Muscle layer of duodenum (tissue), 2 donors: ENCODE measurements at regions not wholly inside any gene's neighbourhood (a gene's known extent, or its start where the extent isn't known, plus 50 kb on each side); places are given as distances from the start of the nearest gene placed in this dataset.

Source experiments
- H3K27ac ChIP-seq: one replicate; pipeline ENCODE4 v1.7.0; 2013; ENCODE audit warnings: mild to moderate bottlenecking, low read length
- H3K27me3 ChIP-seq: one replicate; pipeline ENCODE4 v1.7.0; 2013; ENCODE audit warnings: low read depth, mild to moderate bottlenecking, control low read depth, low read length
- H3K36me3 ChIP-seq, 2 donors: one replicate each; pipeline ENCODE4 v1.7.0; 2013; ENCODE audit warnings: low read length in 2 of 2, control low read depth in 1 of 2, mild to moderate bottlenecking in 1 of 2; ENCODE audit not compliant: insufficient read depth in 2 of 2, control insufficient read depth in 1 of 2
- H3K4me1 ChIP-seq, 2 donors: one replicate each; pipeline ENCODE4 v1.7.0; 2013; ENCODE audit warnings: low read length in 2 of 2, mild to moderate bottlenecking in 2 of 2, control low read depth in 1 of 2, moderate library complexity in 1 of 2; ENCODE audit not compliant: insufficient read depth in 2 of 2, control insufficient read depth in 1 of 2
- H3K4me3 ChIP-seq, 2 donors: one replicate each; pipeline ENCODE4 v1.7.0; 2013; ENCODE audit warnings: low read length in 2 of 2, low read depth in 1 of 2, mild to moderate bottlenecking in 1 of 2
- H3K9me3 ChIP-seq, 2 donors: one replicate each; pipeline ENCODE4 v1.7.0; 2013; ENCODE audit warnings: low read length in 2 of 2, control low read depth in 1 of 2, mild to moderate bottlenecking in 1 of 2; ENCODE audit not compliant: control insufficient read depth in 1 of 2
- donor health status: healthy.

- H3K9me3 ChIP-seq, result no peaks in the 10 kb centered on the region
- no peaks in the 10 kb centered on the region for H3K27me3 ChIP-seq
- no peaks in the 10 kb centered on the region for H3K4me1 ChIP-seq
- no peak overlapping the region for H3K4me3 ChIP-seq
- no peak overlapping the region for H3K27ac ChIP-seq
- no peaks in the 10 kb centered on the region for H3K36me3 ChIP-seq
Observed at GRCh38 chr6:103280417-103280816, 1579.3 kb downstream of the HACE1 start.

GRCh38 chr6:103277936-103278335 is 1581.8 kb downstream of the HACE1 start:
- no peaks in the 10 kb centered on the region for H3K36me3 ChIP-seq
- no peak overlapping the region for H3K27ac ChIP-seq
- H3K27me3 ChIP-seq, result no peaks in the 10 kb centered on the region
- H3K4me3 ChIP-seq, result no peak overlapping the region
- no peaks in the 10 kb centered on the region for H3K4me1 ChIP-seq
- no peaks in the 10 kb centered on the region for H3K9me3 ChIP-seq

GRCh38 chr6:103273048-103273447 is 1586.7 kb downstream of the HACE1 start:
- Histone ChIP-seq H3K27me3 (no peaks in the 10 kb centered on the region), H3K9me3 (no peaks in the 10 kb centered on the region), H3K36me3 (no peaks in the 10 kb centered on the region), H3K4me3 (no peak overlapping the region), H3K27ac (no peak overlapping the region), H3K4me1 (no peaks in the 10 kb centered on the region)

GRCh38 chr6:103269581-103269980 is 1590.1 kb downstream of the HACE1 start:
- Histone ChIP-seq H3K9me3 (no peaks in the 10 kb centered on the region), H3K27me3 (no peaks in the 10 kb centered on the region), H3K4me3 (no peak overlapping the region), H3K36me3 (no peaks in the 10 kb centered on the region), H3K27ac (no peak overlapping the region), H3K4me1 (no peaks in the 10 kb centered on the region)

- H3K9me3 ChIP-seq, result no peaks in the 10 kb centered on the region
- H3K4me3 ChIP-seq, result no peak overlapping the region
- no peaks in the 10 kb centered on the region for H3K36me3 ChIP-seq
- no peaks in the 10 kb centered on the region for H3K27me3 ChIP-seq
- no peaks in the 10 kb centered on the region for H3K4me1 ChIP-seq
- no peak overlapping the region for H3K27ac ChIP-seq
Observed at GRCh38 chr6:103268335-103268734, 1591.4 kb downstream of the HACE1 start.

- H3K27me3 ChIP-seq, result no peaks in the 10 kb centered on the region
- no peak overlapping the region for H3K4me3 ChIP-seq
- H3K27ac ChIP-seq, result no peak overlapping the region
- H3K9me3 ChIP-seq, result no peaks in the 10 kb centered on the region
- H3K4me1 ChIP-seq, result no peaks in the 10 kb centered on the region
- no peaks in the 10 kb centered on the region for H3K36me3 ChIP-seq
Observed at GRCh38 chr6:103264020-103264419, 1595.7 kb downstream of the HACE1 start.

GRCh38 chr6:103255132-103255531 is 1604.6 kb downstream of the HACE1 start:
- H3K9me3 ChIP-seq, result no peaks in the 10 kb centered on the region
- no peaks in the 10 kb centered on the region for H3K4me1 ChIP-seq
- no peaks in the 10 kb centered on the region for H3K36me3 ChIP-seq
- no peak overlapping the region for H3K27ac ChIP-seq
- H3K4me3 ChIP-seq, result no peak overlapping the region
- no peaks in the 10 kb centered on the region for H3K27me3 ChIP-seq

- H3K36me3 ChIP-seq, result no peaks in the 10 kb centered on the region
- H3K4me1 ChIP-seq, result no peaks in the 10 kb centered on the region
- no peaks in the 10 kb centered on the region for H3K27me3 ChIP-seq
- peaks cover 0 to 4% of the 10 kb centered on the region in 2 donors for H3K9me3 ChIP-seq
- H3K27ac ChIP-seq, result no peak overlapping the region
- no peak overlapping the region for H3K4me3 ChIP-seq
Observed at GRCh38 chr6:103236923-103237322, 1622.8 kb downstream of the HACE1 start.

- Histone ChIP-seq H3K27ac (no peak overlapping the region), H3K9me3 (peaks cover 0 to 8% of the 10 kb centered on the region in 2 donors), H3K36me3 (no peaks in the 10 kb centered on the region), H3K27me3 (no peaks in the 10 kb centered on the region), H3K4me1 (no peaks in the 10 kb centered on the region), H3K4me3 (no peak overlapping the region)
Observed at GRCh38 chr6:103231181-103231580, 1628.5 kb downstream of the HACE1 start.

- Histone ChIP-seq H3K4me1 (no peaks in the 10 kb centered on the region), H3K36me3 (no peaks in the 10 kb centered on the region), H3K4me3 (no peak overlapping the region), H3K9me3 (no peaks in the 10 kb centered on the region), H3K27ac (no peak overlapping the region), H3K27me3 (no peaks in the 10 kb centered on the region)
Observed at GRCh38 chr6:103215847-103216246, 1643.9 kb downstream of the HACE1 start.

- H3K4me1 ChIP-seq, result no peaks in the 10 kb centered on the region
- H3K27ac ChIP-seq, result no peak overlapping the region
- no peak overlapping the region for H3K4me3 ChIP-seq
- no peaks in the 10 kb centered on the region for H3K36me3 ChIP-seq
- no peaks in the 10 kb centered on the region for H3K9me3 ChIP-seq
- H3K27me3 ChIP-seq, result no peaks in the 10 kb centered on the region
Observed at GRCh38 chr6:103210686-103211085, 1649.0 kb downstream of the HACE1 start.

GRCh38 chr6:103198386-103198785 is 1661.3 kb downstream of the HACE1 start:
- H3K4me3 ChIP-seq, result no peak overlapping the region
- no peaks in the 10 kb centered on the region for H3K9me3 ChIP-seq
- no peaks in the 10 kb centered on the region for H3K36me3 ChIP-seq
- H3K4me1 ChIP-seq, result no peaks in the 10 kb centered on the region
- H3K27me3 ChIP-seq, result no peaks in the 10 kb centered on the region
- H3K27ac ChIP-seq, result no peak overlapping the region
